ENCODE measurements at regions not wholly inside any gene's neighbourhood (a gene's known extent, or its start where the extent isn't known, plus 50 kb on each side); places are given as distances from the start of the nearest gene placed in this dataset.

GRCh38 chr16:13665876-13666275, 254.1 kb upstream of the ERCC4 start:
- Histone ChIP-seq H2BK5ac (ENCODE audit: low read depth, low read length, poor library complexity, severe bottlenecking) (no peak overlapping the region), H3K9me1 (ENCODE audit: insufficient read depth, low read length) (no peaks in the 10 kb centered on the region), H3K9me3 (ENCODE audit: control insufficient read depth, insufficient read depth, low read length) (peaks cover 3% of the 10 kb centered on the region; the same call in 1 of the 2 replicates), H3K23ac (ENCODE audit: low read depth, low read length) (no peak overlapping the region), H3K18ac (ENCODE audit: low read depth, low read length) (no peak overlapping the region), H4K5ac (ENCODE audit: low read depth, low read length) (no peak overlapping the region), H3K14ac (replicated peaks; ENCODE audit: low read depth, low read length) (no peak overlapping the region), H2AK5ac (ENCODE audit: low read depth, low read length) (no peak overlapping the region), H3K4me1 (ENCODE audit: control insufficient read depth, insufficient read depth, low read length) (no peaks in the 10 kb centered on the region), H3K4me2 (ENCODE audit: low read depth, low read length) (no peak overlapping the region), H2BK120ac (ENCODE audit: low read depth, low read length) (no peak overlapping the region), H3K4ac (ENCODE audit: low read depth, low read length) (no peak overlapping the region), H4K20me1 (ENCODE audit: insufficient read depth, low read length) (no peaks in the 10 kb centered on the region), H3K79me1 (ENCODE audit: low read depth in 1 of 2, low read length in 2 of 2) (no peaks in the 10 kb centered on the region), H4K8ac (ENCODE audit: low read depth in 2 of 2, low read length in 2 of 2) (no peak overlapping the region), H3K27ac (ENCODE audit: insufficient read depth, low read length) (no peak overlapping the region), H2AFZ (replicated peaks; ENCODE audit: low read length, poor library complexity) (no peak overlapping the region), H3K9ac (ENCODE audit: low read depth, low read length) (no peak overlapping the region), H3K4me3 (ENCODE audit: insufficient read depth, low read depth, low read length) (no peak overlapping the region), H3K36me3 (ENCODE audit: control insufficient read depth, insufficient read depth, low read length) (no peaks in the 10 kb centered on the region), H3K27me3 (ENCODE audit: control insufficient read depth, insufficient read depth, low read length) (no peaks in the 10 kb centered on the region), H2BK15ac (ENCODE audit: low read depth, low read length) (no peak overlapping the region), H2BK20ac (ENCODE audit: low read depth, low read length) (no peak overlapping the region), H4K91ac (ENCODE audit: insufficient read depth, low read depth, low read length) (no peak overlapping the region), H3K56ac (ENCODE audit: extremely low read depth, insufficient read depth, low read length) (no peak overlapping the region), H2AK9ac (replicated peaks; ENCODE audit: low read depth, low read length, poor library complexity) (no peak overlapping the region)
- BruUV-seq (replicated peaks), result no TSS peak
- DNase-seq (no peak), ATAC-seq (ENCODE audit: low read depth) (no peak)
- TF ChIP-seq FOS (IDR thresholded peaks at IDR 0.05; ENCODE audit: low read depth, low read length) (no peak), NFE2L2 (IDR thresholded peaks at IDR 0.05; ENCODE audit: low read depth, low read length) (no peak), MAZ (IDR thresholded peaks at IDR 0.05; ENCODE audit: borderline replicate concordance, low read depth, low read length) (no peak), ELK1 (IDR thresholded peaks at IDR 0.05; ENCODE audit: borderline replicate concordance, low read depth, low read length) (no peak), USF2 (IDR thresholded peaks at IDR 0.05; ENCODE audit: low read depth, low read length) (no peak), MAFK (IDR thresholded peaks at IDR 0.05; ENCODE audit: low read depth, low read length) (no peak), RFX5 (IDR thresholded peaks at IDR 0.05; ENCODE audit: low read depth, low read length) (no peak), CTCF (conservative IDR thresholded peaks at IDR 0.05; ENCODE audit: low read depth, low read length) (no peak), RCOR1 (IDR thresholded peaks at IDR 0.05; ENCODE audit: insufficient replicate concordance, low read length) (no peak), SMC3 (IDR thresholded peaks at IDR 0.05; ENCODE audit: low read depth, low read length) (no peak), MXI1 (IDR thresholded peaks at IDR 0.05; ENCODE audit: borderline replicate concordance, low read depth, low read length) (no peak), BHLHE40 (IDR thresholded peaks at IDR 0.05; ENCODE audit: low read depth, low read length) (no peak), CEBPB (IDR thresholded peaks at IDR 0.05; ENCODE audit: low read depth, low read length) (no peak), CHD1 (IDR thresholded peaks at IDR 0.05; ENCODE audit: low read depth, low read length) (no peak), POLR2A (IDR thresholded peaks at IDR 0.05; ENCODE audit: low read depth, low read length) (no peak), RAD21 (IDR thresholded peaks at IDR 0.05; ENCODE audit: low read length) (no peak)
- in situ Hi-C loops (cut with MboI; ENCODE audit: low sequenced_read_pairs) (no loop called here), dilution Hi-C loops (cut with HindIII; ENCODE audit: low sequenced_read_pairs, unreplicated experiment) (no loop called here), intact Hi-C loops (cut with micrococcal nuclease) (no loop called here)
- CTCF ChIA-PET, result no interaction called here
- no CpG with 5 or more reads among the region's 1 CpG for WGBS, 2 experiments (ENCODE audit: extremely low coverage in 2 of 2, insufficient read length in 1 of 2)
- POLR2A ChIA-PET (ENCODE audit: unreplicated experiment), result no interaction called here

Data from IMR-90 (cell line).